ENCODE measurements at regions not wholly inside any gene's neighbourhood (a gene's known extent, or its start where the extent isn't known, plus 50 kb on each side); places are given as distances from the start of the nearest gene placed in this dataset.

DNA sequence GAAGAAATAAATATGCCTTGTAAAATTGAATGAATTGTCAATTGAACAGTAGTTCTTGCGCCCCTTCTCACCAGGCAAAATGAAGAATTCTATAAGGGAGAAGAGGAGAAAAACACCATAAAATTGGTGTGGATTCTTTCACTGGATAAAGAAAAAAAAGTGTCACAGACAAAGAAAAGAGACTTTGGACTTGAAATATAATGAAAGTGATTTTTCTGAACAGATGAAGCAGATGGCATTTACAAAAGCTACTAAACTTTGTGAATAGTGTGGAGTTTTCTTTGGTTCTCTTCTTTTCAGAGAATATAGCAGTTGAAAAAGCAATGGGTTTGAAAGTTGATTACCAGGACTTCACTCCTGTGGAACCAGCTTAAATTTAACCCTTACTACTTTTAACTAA, 945.7 kb downstream of the DSC3 start:
- no peaks in the 10 kb centered on the region for H3K9me3 Mint-ChIP-seq
- no peaks in the 10 kb centered on the region for H3K27me3 Mint-ChIP-seq (ENCODE audit: insufficient read depth)
- TF ChIP-seq, protein P1, sequence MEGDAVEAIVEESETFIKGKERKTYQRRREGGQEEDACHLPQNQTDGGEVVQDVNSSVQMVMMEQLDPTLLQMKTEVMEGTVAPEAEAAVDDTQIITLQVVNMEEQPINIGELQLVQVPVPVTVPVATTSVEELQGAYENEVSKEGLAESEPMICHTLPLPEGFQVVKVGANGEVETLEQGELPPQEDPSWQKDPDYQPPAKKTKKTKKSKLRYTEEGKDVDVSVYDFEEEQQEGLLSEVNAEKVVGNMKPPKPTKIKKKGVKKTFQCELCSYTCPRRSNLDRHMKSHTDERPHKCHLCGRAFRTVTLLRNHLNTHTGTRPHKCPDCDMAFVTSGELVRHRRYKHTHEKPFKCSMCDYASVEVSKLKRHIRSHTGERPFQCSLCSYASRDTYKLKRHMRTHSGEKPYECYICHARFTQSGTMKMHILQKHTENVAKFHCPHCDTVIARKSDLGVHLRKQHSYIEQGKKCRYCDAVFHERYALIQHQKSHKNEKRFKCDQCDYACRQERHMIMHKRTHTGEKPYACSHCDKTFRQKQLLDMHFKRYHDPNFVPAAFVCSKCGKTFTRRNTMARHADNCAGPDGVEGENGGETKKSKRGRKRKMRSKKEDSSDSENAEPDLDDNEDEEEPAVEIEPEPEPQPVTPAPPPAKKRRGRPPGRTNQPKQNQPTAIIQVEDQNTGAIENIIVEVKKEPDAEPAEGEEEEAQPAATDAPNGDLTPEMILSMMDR (IDR thresholded peaks at IDR 0.05) = no peak
- H3K36me3 Mint-ChIP-seq (ENCODE audit: low read depth) = no peaks in the 10 kb centered on the region
- H3K4me1 Mint-ChIP-seq (ENCODE audit: low read depth) = peaks cover 31% of the 10 kb centered on the region
- DNase-seq = no peak
- no peak overlapping the region for H3K4me3 Mint-ChIP-seq
- H3K27ac Mint-ChIP-seq = no peak overlapping the region

DNA sequence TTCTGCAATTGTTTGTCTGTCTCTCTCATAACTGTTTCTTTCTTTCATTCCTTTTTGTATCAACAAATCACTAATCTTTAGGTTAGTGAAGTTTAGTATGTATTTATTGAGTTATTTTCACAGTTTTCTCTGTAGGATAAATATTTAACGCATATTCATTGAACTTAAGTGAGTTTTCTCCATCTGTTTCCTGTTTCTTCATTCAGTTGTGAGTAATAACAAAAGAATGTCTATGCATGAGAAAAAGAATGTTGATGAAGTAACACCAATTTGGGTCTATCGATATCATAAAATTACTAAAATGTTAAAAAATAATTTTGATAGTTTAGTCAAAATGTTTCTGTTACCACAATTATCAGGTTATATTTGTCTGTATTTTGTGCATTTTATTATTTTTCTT, 948.0 kb downstream of the DSC3 start:
- TF ChIP-seq, protein P1 (IDR thresholded peaks at IDR 0.05) = no peak
- Mint-ChIP-seq H3K36me3 (ENCODE audit: low read depth) (no peaks in the 10 kb centered on the region), H3K27me3 (ENCODE audit: insufficient read depth) (no peaks in the 10 kb centered on the region), H3K4me3 (peak overlapping the region; percentile 61; the same call in 1 of the 2 replicates), H3K9me3 (no peaks in the 10 kb centered on the region), H3K4me1 (ENCODE audit: low read depth) (peaks cover 32% of the 10 kb centered on the region), H3K27ac (peak overlapping the region; percentile 70; the same call in 1 of the 2 replicates)
- DNase-seq = peak; percentile 7

DNA sequence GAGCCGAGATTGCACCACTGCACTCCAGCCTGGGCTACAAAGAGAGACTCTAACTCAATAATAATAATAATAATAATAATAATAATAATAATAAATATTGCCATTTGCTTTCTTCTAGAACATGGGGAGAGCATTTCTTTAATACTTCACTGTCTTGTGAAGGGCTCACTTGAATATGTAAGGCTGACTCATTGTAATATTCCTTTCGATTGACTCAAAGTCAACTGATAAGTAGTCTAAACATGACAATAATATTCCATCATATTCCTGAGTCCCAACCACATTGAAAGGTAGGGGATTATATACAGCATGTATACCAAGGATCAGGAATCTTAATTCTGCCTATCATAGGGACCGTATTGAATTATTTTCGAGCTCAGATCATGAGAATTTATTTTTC, 949.2 kb downstream of the DSC3 start:
- no peak overlapping the region for H3K27ac Mint-ChIP-seq
- H3K4me1 Mint-ChIP-seq (ENCODE audit: low read depth) = peaks cover 42% of the 10 kb centered on the region
- no peaks in the 10 kb centered on the region for H3K9me3 Mint-ChIP-seq
- no peaks in the 10 kb centered on the region for H3K36me3 Mint-ChIP-seq (ENCODE audit: low read depth)
- H3K4me3 Mint-ChIP-seq = no peak overlapping the region
- DNase-seq = no peak
- no peaks in the 10 kb centered on the region for H3K27me3 Mint-ChIP-seq (ENCODE audit: insufficient read depth)
- TF ChIP-seq, protein P1 (IDR thresholded peaks at IDR 0.05) = no peak

DNA sequence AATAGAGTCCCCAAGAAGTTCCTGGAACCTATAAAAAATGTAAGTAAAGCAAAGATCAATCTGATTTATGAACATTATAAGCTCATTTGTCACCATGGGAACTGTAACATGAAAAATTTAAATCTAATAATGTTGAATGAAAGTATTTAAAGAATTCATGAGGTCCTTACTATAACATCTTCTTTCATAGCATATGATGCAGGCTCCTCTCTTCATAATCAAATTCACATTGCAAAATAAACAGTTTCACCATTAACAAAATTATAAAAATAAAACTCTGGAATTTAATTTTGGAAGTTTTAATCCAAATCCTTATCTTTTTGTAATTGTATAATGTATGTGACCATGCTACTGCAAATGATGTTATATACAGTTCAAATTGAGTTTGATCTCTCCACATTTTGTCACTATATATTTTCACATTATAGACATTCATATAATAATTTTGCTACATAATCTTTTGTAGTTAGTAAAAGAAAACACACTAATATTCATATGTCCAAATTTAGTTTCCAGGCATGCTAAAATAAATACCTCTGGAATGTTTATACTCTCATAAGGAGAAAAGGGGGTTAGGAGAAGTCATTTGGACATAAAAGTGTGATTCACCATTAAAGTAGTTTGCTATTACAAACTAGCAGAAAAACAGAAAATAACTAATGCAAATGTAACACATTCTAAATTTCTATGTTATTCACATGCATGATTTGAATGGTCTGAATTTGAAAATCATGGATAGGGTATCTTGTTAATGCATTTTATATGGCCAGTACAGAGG, 954.1 kb downstream of the DSC3 start:
- peaks cover 26% of the 10 kb centered on the region for H3K4me1 Mint-ChIP-seq (ENCODE audit: low read depth)
- H3K9me3 Mint-ChIP-seq = no peaks in the 10 kb centered on the region
- TF ChIP-seq, protein P1 (IDR thresholded peaks at IDR 0.05) = no peak
- no peak overlapping the region for H3K4me3 Mint-ChIP-seq
- peak; percentile 15 for DNase-seq
- no peaks in the 10 kb centered on the region for H3K36me3 Mint-ChIP-seq (ENCODE audit: low read depth)
- H3K27me3 Mint-ChIP-seq (ENCODE audit: insufficient read depth) = no peaks in the 10 kb centered on the region
- no peak overlapping the region for H3K27ac Mint-ChIP-seq

DNA sequence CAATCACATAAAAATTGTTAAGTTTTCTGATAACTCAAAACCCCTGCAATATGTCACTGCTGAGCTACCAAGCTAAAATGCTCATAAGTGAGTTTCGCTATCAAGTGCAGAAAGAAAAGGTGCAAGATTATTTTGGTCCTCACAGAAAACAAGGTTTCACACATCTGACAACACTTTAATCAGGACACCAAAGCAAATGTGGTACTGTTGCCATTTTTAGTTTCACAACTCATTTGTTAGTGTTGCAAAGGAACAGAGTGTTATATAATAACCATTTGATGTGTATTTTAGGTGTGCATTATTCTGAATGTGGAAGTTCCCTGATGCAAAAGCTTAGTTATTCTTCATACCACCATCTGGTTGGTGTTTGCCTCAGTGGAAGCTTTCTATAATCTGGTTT, 956.2 kb downstream of the DSC3 start:
- Mint-ChIP-seq H3K4me1 (ENCODE audit: low read depth) (peaks cover 13% of the 10 kb centered on the region), H3K27ac (no peak overlapping the region), H3K36me3 (ENCODE audit: low read depth) (no peaks in the 10 kb centered on the region), H3K9me3 (no peaks in the 10 kb centered on the region), H3K4me3 (no peak overlapping the region), H3K27me3 (ENCODE audit: insufficient read depth) (no peaks in the 10 kb centered on the region)
- DNase-seq = no peak
- TF ChIP-seq, protein P1 (IDR thresholded peaks at IDR 0.05) = no peak

Measured in HFFc6 (cell line).